Body of pancreas (tissue), 4 donors: ENCODE measurements at regions not wholly inside any gene's neighbourhood (a gene's known extent, or its start where the extent isn't known, plus 50 kb on each side); places are given as distances from the start of the nearest gene placed in this dataset.

Source experiments
- ATAC-seq: fragments of 150-250 bp; one replicate; pipeline ENCODE4 v1.9.1; 2016
- DNase-seq, 4 donors: peaks; one replicate each; pipeline ENCODE4 v3.0.0-alpha.2; 2019
- H3K27ac ChIP-seq, 4 donors: fragments of 200-600 bp; sonication (generic); 1 replicate in 3 of 4; 2 replicates in 1 of 4; pipeline versions ENCODE4 v1.5.1 to v1.6.1; 2016 to 2019; ENCODE audit warnings: mild to moderate bottlenecking in 1 of 4, mixed read lengths in 1 of 4, moderate library complexity in 1 of 4
- H3K27me3 ChIP-seq, 2 donors: fragments of 200-600 bp; sonication (generic); one replicate each; pipeline ENCODE4 v1.6.0; 2016; ENCODE audit warnings: mild to moderate bottlenecking in 1 of 2
- H3K36me3 ChIP-seq, 2 donors: fragments of 200-600 bp; sonication (generic); replicated peaks in 1 of 2; 2 replicates each; pipeline ENCODE4 v1.5.1; 2016; ENCODE audit warnings: low read depth in 2 of 2; ENCODE audit not compliant: insufficient read depth in 1 of 2
- H3K4me1 ChIP-seq: fragments of 200-600 bp; sonication (generic); one replicate; pipeline ENCODE4 v1.6.0; 2016
- H3K4me3 ChIP-seq, 2 donors: fragments of 200-600 bp; sonication (generic); 1 replicate in 1 of 2; 2 replicates in 1 of 2; pipeline ENCODE4 v1.5.1; 2016 to 2019
- H3K9me3 ChIP-seq, 3 donors: fragments of 200-600 bp; sonication (generic); 1 replicate in 2 of 3; 2 replicates in 1 of 3; pipeline ENCODE4 v1.5.1; 2016
- POLR2A ChIP-seq, 3 donors: fragments of 450-650 bp; IDR thresholded peaks; one replicate each; pipeline ENCODE4 v1.6.1; 2016; ENCODE audit warnings: antibody characterized with exemption in 3 of 3, mild to moderate bottlenecking in 2 of 3
- WGBS, 2 donors: methylation state at CpG; one replicate each; pipeline ENCODE4 v1.1.5; 2017; 5-methylcytosine and 5-hydroxymethylcytosine counted together
- intact Hi-C: fragments of 100-400 bp; cut with DNase I; formaldehyde crosslinking; loops from one replicate; pipeline ENCODE4 v1.15.1; 2023
- TF ChIP-seq, protein P1 (sequence below), 7 experiments: fragments of 450-650 bp in 4 of 7; fragments of 200-600 bp in 3 of 7; sonication (generic) in 3 of 7; IDR thresholded peaks; one replicate each; pipeline ENCODE4 v1.5.1; 2016 to 2019; ENCODE audit warnings: antibody characterized with exemption in 7 of 7

DNA sequence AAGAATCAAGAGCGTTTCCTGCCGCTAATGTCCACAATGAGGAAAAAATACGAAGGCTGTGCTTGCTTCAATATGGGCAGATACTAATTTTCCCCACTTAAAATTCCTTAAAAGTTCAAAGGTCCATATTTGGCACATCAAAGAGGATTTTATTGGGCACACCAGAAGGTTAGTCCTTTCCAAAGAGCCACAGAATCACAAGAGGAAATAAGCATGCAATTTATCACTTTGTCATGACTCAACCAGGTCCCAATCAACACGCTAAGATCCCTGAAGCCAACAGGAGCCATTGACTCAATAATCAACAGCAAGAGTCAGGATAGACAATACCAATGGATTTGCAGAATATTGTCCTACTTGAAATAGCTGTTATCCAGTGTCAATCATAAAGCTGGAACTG is 80.6 kb downstream of the MAP1LC3B2 start:
- ATAC-seq (peak; percentile 39), DNase-seq (no peak)
- no peak overlapping the region for H3K4me3 ChIP-seq
- H3K9me3 ChIP-seq, result no peaks in the 10 kb centered on the region
- H3K27ac ChIP-seq, result peak overlapping the region; percentile 40 to 57 (median 49)
- 28 to 36% methylated on average over 4 of the region's 4 CpGs for WGBS, 2 donors
- no peaks in the 10 kb centered on the region for H3K36me3 ChIP-seq
- no peaks in the 10 kb centered on the region for H3K27me3 ChIP-seq
- intact Hi-C loops, result no loop called here
- peaks cover 52% of the 10 kb centered on the region for H3K4me1 ChIP-seq
- TF ChIP-seq, protein P1, sequence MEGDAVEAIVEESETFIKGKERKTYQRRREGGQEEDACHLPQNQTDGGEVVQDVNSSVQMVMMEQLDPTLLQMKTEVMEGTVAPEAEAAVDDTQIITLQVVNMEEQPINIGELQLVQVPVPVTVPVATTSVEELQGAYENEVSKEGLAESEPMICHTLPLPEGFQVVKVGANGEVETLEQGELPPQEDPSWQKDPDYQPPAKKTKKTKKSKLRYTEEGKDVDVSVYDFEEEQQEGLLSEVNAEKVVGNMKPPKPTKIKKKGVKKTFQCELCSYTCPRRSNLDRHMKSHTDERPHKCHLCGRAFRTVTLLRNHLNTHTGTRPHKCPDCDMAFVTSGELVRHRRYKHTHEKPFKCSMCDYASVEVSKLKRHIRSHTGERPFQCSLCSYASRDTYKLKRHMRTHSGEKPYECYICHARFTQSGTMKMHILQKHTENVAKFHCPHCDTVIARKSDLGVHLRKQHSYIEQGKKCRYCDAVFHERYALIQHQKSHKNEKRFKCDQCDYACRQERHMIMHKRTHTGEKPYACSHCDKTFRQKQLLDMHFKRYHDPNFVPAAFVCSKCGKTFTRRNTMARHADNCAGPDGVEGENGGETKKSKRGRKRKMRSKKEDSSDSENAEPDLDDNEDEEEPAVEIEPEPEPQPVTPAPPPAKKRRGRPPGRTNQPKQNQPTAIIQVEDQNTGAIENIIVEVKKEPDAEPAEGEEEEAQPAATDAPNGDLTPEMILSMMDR (IDR thresholded peaks at IDR 0.05), result no peak
- TF ChIP-seq POLR2A (IDR thresholded peaks at IDR 0.05), result no peak

DNA sequence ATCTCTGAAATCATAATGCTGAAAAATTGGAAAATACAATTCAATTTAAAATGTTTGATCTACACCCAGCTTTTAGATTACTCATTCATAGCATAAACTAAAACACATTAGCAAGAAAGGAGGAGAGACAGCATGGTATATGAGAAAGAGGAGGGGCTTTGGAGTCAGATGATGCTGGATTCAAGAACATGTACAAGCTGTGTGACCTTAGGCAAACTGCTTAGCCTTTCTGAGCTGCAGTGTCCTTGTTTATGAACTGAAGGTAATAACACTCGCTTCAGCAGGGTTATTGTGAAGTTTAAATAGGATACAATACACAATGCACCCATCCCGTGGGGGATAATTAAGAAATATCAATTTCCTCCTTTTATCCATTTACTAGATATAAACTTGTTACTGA is 79.2 kb downstream of the MAP1LC3B2 start:
- H3K27ac ChIP-seq, result no peak overlapping the region
- H3K36me3 ChIP-seq, result no peaks in the 10 kb centered on the region
- 73 to 81% methylated on average over 2 of the region's 2 CpGs for WGBS, 2 donors
- H3K4me1 ChIP-seq, result peaks cover 62% of the 10 kb centered on the region
- intact Hi-C loops, result no loop called here
- H3K27me3 ChIP-seq, result no peaks in the 10 kb centered on the region
- ATAC-seq (no peak), DNase-seq (no peak)
- no peak for TF ChIP-seq POLR2A (IDR thresholded peaks at IDR 0.05)
- TF ChIP-seq, protein P1 (IDR thresholded peaks at IDR 0.05), result no peak
- H3K9me3 ChIP-seq, result no peaks in the 10 kb centered on the region
- no peak overlapping the region for H3K4me3 ChIP-seq

DNA sequence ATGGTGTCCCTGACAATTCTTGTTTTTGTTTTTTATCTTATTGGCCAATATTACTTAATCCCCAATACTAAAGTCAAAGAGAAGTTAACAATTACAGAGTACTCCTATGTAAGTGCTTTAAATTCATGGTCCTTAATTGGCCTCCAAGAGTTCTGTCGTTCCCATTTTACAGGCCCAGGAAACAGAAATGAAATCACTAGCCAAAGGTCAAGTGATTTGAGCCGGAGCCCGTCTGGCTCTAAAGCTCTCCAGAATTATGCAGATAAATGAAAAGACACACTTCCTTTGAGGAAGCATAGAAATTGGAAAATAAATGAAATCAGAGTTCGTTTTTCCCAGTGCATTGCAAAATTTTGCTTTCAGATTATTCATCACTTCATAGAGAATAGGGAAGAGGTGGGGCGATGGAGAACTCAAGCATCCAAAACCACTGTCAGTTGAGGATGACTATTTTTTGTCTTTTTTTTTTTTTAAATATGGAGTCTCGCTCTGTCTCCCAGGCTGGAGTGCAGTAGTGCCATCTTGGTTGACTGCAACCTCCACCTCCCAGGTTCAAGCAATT is 78.5 kb downstream of the MAP1LC3B2 start:
- WGBS, 2 donors, result 36 to 49% methylated on average over 6 of the region's 6 CpGs
- no peak for TF ChIP-seq POLR2A (IDR thresholded peaks at IDR 0.05)
- TF ChIP-seq, protein P1 (IDR thresholded peaks at IDR 0.05), result no peak
- intact Hi-C loops, result no loop called here
- no peaks in the 10 kb centered on the region for H3K36me3 ChIP-seq
- ATAC-seq, result no peak
- no peaks in the 10 kb centered on the region for H3K9me3 ChIP-seq
- peaks cover 63% of the 10 kb centered on the region for H3K4me1 ChIP-seq
- H3K27me3 ChIP-seq, result no peaks in the 10 kb centered on the region
- DNase-seq, result no peak
- H3K27ac ChIP-seq, result peak overlapping the region in 3 of 4 donors; percentile 50 to 63 (median 56)
- H3K4me3 ChIP-seq, result no peak overlapping the region

DNA sequence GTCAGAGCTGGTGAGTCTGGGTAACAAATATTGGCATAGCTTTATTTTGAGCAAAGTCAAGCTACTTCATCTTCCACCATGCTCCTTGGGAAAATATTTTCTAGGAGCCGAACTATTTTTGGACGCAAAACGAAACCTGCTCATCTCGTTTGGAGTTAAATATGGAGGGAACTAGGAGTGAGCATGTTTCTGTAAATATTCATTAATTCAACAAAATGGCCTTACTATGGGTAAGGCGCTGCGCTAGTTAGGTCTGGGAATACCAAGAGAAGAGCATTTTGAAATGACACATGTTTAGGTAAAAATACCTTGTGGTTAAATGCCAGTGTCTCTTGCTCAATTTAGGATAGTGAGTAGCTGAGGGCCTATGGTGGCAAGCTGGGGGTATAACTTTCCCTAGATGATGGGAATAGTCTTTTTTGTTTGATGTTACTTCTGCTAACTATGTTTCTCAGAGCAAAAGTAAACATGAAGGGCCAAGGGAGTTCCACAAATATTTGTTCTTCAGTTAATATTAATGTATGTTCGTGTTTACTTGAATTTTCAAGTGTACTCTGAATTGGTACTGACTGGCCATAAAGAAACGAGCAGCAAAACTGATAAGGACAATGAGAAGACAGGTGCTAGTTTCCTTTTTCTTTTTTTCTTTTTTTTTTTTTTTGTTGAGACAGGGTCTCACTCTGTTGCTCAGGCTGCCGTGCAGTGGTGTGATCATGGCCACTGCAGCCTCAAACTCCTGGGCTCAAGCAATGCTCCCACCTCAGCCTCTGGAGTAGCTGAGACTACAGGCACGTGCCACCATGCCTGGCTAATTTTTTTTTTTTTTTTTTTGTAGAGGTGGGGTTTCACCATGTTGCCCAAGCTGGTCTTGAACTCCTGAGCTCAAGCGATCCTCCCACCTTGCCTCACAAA is 77.7 kb downstream of the MAP1LC3B2 start:
- Histone ChIP-seq H3K4me1 (peaks cover 66% of the 10 kb centered on the region), H3K4me3 (no peak overlapping the region), H3K9me3 (no peaks in the 10 kb centered on the region), H3K27me3 (no peaks in the 10 kb centered on the region), H3K36me3 (no peaks in the 10 kb centered on the region), H3K27ac (peak overlapping the region; percentile 25 to 63 (median 53))
- intact Hi-C loops, result no loop called here
- 30 to 36% methylated on average over 11 of the region's 11 CpGs for WGBS, 2 donors
- peak in 1 of 4 donors; percentile 47 for DNase-seq
- no peak for TF ChIP-seq POLR2A (IDR thresholded peaks at IDR 0.05)
- TF ChIP-seq, protein P1 (IDR thresholded peaks at IDR 0.05), result no peak
- peak; percentile 41 for ATAC-seq
